Ishikawa (cell line): ENCODE measurements at regions not wholly inside any gene's neighbourhood (a gene's known extent, or its start where the extent isn't known, plus 50 kb on each side); places are given as distances from the start of the nearest gene placed in this dataset.

Source experiments
- CEBPB ChIP-seq: IDR thresholded peaks from 2 replicates; pipeline ENCODE4 v1.6.1; 2012
- EGR1 ChIP-seq: IDR thresholded peaks from 2 replicates; pipeline ENCODE4 v1.6.1; 2012
- EP300 ChIP-seq: IDR thresholded peaks from 2 replicates; pipeline ENCODE4 v1.6.1; 2012; ENCODE audit warnings: borderline replicate concordance
- FOXM1 ChIP-seq: IDR thresholded peaks from 2 replicates; pipeline ENCODE4 v1.6.1; 2012; ENCODE audit warnings: low read depth, borderline replicate concordance
- NFIC ChIP-seq: IDR thresholded peaks from 2 replicates; pipeline ENCODE4 v1.6.1; 2012
- RAD21 ChIP-seq: IDR thresholded peaks from 2 replicates; pipeline ENCODE4 v1.6.1; 2012; ENCODE audit warnings: low read depth
- TAF1 ChIP-seq: IDR thresholded peaks from 2 replicates; pipeline ENCODE4 v1.6.1; 2012; ENCODE audit warnings: low read depth, mild to moderate bottlenecking
- TCF12 ChIP-seq: IDR thresholded peaks from 2 replicates; pipeline ENCODE4 v1.6.1; 2012; ENCODE audit warnings: low read depth
- YY1 ChIP-seq: IDR thresholded peaks from 2 replicates; pipeline ENCODE4 v1.6.1; 2012; ENCODE audit warnings: low read depth
- ZBTB7A ChIP-seq: IDR thresholded peaks from 2 replicates; pipeline ENCODE4 v1.6.1; 2012; ENCODE audit warnings: low read depth
- TF ChIP-seq, protein P1 (sequence below): IDR thresholded peaks from 2 replicates; pipeline ENCODE4 v1.6.1; 2012; ENCODE audit warnings: low read depth, mild to moderate bottlenecking
- TF ChIP-seq, protein P2 (sequence below): IDR thresholded peaks from 2 replicates; pipeline ENCODE4 v1.6.1; 2012
- TF ChIP-seq, protein P3 (sequence below): IDR thresholded peaks from 2 replicates; pipeline ENCODE4 v1.6.1; 2012

DNA sequence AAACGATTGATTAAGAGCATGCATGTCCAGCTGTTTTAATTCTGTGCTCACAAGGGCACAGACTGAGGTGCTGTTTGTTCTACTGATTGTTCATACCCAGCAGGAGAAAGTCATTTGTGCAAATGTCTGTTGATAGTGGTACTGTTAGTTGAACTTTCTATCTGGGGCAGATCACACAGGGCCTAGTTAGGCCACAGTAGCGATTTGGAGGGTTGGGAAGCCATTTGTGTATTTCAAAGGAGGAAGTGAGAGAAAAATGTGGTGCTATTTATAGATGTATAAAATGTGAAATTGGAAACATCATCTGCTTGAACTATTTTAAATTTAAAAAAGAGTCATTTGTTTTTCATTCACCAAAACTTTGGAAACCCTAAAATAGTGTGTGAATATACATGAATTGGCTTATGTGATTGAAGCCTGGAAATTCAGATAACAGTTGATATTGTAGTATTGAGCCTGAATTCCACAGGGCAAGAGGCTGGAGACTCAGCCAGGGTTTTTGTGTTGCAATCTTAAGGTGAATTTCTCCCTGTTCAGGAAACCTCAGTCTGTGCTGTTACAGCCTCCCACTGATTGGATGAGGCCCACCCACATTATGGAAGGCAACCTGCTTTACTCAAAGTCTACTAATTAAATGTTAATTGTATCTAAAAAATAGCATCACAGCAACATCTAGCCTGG, 162.0 kb upstream of the CDKN2B start:
- TF ChIP-seq YY1 (no peak), RAD21 (no peak), FOXM1 (no peak), CEBPB (no peak), EGR1 (no peak), EP300 (no peak), TCF12 (no peak), NFIC (no peak), TAF1 (no peak), ZBTB7A (no peak)
- TF ChIP-seq, protein P1, sequence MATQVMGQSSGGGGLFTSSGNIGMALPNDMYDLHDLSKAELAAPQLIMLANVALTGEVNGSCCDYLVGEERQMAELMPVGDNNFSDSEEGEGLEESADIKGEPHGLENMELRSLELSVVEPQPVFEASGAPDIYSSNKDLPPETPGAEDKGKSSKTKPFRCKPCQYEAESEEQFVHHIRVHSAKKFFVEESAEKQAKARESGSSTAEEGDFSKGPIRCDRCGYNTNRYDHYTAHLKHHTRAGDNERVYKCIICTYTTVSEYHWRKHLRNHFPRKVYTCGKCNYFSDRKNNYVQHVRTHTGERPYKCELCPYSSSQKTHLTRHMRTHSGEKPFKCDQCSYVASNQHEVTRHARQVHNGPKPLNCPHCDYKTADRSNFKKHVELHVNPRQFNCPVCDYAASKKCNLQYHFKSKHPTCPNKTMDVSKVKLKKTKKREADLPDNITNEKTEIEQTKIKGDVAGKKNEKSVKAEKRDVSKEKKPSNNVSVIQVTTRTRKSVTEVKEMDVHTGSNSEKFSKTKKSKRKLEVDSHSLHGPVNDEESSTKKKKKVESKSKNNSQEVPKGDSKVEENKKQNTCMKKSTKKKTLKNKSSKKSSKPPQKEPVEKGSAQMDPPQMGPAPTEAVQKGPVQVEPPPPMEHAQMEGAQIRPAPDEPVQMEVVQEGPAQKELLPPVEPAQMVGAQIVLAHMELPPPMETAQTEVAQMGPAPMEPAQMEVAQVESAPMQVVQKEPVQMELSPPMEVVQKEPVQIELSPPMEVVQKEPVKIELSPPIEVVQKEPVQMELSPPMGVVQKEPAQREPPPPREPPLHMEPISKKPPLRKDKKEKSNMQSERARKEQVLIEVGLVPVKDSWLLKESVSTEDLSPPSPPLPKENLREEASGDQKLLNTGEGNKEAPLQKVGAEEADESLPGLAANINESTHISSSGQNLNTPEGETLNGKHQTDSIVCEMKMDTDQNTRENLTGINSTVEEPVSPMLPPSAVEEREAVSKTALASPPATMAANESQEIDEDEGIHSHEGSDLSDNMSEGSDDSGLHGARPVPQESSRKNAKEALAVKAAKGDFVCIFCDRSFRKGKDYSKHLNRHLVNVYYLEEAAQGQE: no peak
- TF ChIP-seq, protein P2, sequence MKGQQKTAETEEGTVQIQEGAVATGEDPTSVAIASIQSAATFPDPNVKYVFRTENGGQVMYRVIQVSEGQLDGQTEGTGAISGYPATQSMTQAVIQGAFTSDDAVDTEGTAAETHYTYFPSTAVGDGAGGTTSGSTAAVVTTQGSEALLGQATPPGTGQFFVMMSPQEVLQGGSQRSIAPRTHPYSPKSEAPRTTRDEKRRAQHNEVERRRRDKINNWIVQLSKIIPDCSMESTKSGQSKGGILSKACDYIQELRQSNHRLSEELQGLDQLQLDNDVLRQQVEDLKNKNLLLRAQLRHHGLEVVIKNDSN: no peak
- TF ChIP-seq, protein P3, sequence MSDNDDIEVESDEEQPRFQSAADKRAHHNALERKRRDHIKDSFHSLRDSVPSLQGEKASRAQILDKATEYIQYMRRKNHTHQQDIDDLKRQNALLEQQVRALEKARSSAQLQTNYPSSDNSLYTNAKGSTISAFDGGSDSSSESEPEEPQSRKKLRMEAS: no peak
